HepG2 (cell line): ENCODE measurements at regions not wholly inside any gene's neighbourhood (a gene's known extent, or its start where the extent isn't known, plus 50 kb on each side); places are given as distances from the start of the nearest gene placed in this dataset.

Experiments
- CTCF ChIP-seq: sonication (generic); formaldehyde crosslinking; IDR thresholded peaks from 2 replicates; pipeline ENCODE4 v1.5.0; 2020; ENCODE audit warnings: mild to moderate bottlenecking, missing genetic modification reagents, moderate library complexity
- HMG20B ChIP-seq: conservative IDR thresholded peaks from 2 replicates; pipeline ENCODE4 v1.6.1; 2016; ENCODE audit warnings: missing genetic modification reagents, missing compliant biosample characterization
- HOMEZ ChIP-seq: IDR thresholded peaks from 2 replicates; pipeline ENCODE4 v1.6.1; 2016; ENCODE audit warnings: low read depth
- PHB2 ChIP-seq: fragments of 450-650 bp; IDR thresholded peaks from 2 replicates; pipeline ENCODE4 v1.6.1; 2018; ENCODE audit not compliant: partially characterized antibody
- SRF ChIP-seq: IDR thresholded peaks from 2 replicates; pipeline ENCODE4 v1.6.1; 2011; ENCODE audit warnings: mild to moderate bottlenecking, low read depth, low read length, moderate library complexity

DNA sequence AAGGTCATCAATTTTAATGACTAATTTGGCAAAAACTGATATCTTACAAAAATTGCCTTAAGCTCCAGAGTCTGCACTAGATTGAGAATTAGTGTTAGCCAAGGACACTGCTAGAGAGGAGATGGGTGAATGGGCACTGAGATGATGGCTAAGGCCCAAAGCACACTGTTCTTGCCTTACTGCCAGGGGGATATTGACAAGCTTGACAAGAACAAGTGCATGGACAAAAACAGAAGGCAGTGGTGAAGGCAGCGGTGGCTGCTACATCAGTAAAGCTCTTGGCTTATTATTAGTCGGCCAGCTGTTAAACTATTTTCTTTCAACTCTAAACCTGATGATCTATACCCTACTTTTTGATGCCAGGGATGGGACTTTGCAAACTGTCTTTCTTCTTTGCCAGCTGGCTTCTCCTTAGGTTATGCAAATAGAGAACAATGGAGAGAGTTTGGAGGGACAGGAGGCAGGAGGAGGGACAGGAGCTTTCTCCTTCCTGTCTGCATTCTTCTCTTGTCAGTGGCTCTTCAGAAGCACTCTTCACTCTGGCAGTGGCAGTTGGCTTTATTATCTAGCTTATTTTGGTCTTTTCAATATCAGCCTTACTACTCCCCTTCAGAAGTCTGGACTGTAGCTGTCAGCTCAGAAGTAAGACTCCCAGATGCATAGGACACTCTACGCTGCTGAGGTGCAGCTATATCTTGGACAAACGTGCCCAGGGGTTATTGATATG is 853.5 kb upstream of the TMPRSS15 start:
- TF ChIP-seq SRF = no peak
- no peak for TF ChIP-seq CTCF (CRISPR knock-in tag)
- no peak for TF ChIP-seq HOMEZ (CRISPR knock-in tag)
- TF ChIP-seq HMG20B (CRISPR knock-in tag) = no peak
- no peak for TF ChIP-seq PHB2
